NCI-H748 treated with DMSO at 0.1 percent for 48 hours (cell line): ENCODE measurements at regions not wholly inside any gene's neighbourhood (a gene's known extent, or its start where the extent isn't known, plus 50 kb on each side); places are given as distances from the start of the nearest gene placed in this dataset.
A peak's percentile ranks its signal among the peaks of the same experiment; 100 is the strongest.

ENCODE experiments used
- DNase-seq: peaks from one replicate; lab custom pipeline; 2025; lab: John Stamatoyannopoulos, UW

DNA sequence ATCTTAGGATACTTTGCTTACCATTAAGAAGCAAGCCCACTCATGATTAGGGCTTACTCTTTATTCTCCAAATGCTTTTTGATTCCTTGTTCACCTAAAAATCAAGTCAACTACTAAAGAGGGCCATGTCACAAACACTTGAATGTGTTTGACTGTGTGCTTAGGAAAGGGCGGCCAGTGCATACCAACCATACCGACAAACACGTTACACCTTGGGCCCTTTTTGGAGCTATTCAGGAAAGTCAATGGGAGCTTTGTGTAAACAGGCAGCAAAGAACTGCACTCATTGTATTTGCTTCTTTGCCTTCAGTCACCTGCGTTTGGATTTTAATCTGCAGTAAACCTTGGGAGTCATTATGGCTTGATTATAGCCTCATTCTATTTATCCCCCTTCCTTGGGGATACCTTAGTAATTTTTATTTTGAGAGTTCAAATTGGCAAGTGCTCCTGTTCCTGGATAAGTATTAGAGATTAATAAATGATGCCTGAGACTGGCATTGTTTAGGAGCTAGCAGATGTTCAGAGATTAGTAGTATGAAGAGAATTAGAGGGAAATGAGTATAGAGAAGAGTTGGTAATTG, 102.6 kb upstream of the HDGFL1 start:
- DNase-seq = peak; percentile 28

DNA sequence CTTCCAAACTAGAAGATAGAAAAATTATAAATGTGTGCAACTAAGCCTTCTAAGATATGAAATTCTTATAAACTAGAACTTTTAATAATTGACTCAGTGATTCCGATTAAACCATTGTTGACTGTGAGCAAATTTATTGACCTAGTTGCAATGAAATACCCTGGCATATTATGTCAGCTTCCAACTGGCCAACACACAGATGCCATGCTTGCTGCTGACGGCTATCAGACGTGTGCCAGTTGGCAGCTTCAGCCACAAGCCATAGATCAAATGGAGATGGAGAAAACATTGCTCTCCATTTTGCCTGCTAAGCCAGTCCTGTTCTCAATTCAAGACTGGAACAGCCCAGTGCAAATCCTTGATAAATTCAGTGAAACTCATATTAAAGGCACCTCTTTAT, 101.7 kb upstream of the HDGFL1 start:
- DNase-seq = no peak

DNA sequence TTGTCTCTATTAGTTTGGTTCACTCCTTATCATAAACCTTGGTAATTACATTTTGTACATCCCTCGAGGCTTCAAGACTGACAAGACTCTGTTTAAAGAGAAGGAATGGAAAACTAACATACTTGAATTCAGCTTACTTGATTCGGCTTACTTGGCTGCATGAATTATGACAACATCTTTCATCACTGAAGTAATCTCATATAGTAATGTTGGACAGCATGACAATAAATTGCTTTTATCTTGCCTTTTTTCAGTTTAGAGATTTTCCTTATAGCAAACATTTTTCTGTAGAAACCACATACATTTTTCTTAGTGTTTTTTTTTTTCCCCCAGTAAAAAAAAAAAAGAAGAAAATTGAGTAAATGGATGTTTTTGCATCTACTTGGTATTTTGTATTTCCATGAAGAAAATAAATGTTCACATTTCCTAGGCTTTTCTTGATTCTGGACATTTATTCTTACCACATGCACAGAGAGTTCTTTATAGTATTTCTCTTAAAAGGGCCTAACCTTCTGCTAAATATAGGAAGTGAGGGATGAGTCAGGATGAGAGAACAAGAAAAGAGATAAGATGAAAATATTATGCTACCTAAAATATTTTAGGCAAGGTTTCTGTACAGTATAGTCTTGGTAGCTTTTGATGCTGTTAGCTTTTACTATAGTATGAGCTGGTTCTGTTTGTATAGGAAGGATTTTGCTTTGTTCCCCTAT, 101.0 kb upstream of the HDGFL1 start:
- no peak for DNase-seq

DNA sequence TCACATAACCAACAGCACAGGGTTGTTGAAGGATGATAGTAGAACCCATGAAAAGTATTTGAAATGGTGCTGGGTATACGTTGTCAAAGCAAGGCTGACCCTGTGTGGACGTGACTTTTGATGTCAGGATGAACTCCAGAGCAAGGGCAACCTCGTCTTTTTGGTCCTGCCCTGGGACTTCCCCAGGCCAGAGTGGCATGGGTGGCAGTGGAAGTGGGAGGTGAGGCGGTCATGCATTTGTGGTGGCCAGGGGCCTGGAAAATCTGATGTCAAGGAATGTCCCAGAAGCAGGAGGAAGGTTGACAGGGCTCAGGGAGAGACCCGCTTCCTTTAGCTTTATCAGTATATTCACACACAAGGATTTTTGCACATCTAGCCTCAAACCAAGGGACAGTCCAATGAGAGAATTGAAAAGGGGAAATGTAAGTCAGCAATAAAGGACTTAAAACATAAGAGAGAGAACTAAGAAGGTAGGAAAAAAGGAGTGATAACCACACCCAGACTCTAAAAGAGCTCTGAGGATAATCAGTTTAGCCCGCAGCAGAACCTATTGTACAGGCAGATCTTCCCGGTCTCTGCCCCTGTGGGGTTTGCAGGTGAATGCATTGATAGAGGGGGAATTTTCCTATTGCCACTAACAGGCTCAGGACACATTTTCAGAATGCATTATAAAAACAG, 98.8 kb upstream of the HDGFL1 start:
- no peak for DNase-seq

DNA sequence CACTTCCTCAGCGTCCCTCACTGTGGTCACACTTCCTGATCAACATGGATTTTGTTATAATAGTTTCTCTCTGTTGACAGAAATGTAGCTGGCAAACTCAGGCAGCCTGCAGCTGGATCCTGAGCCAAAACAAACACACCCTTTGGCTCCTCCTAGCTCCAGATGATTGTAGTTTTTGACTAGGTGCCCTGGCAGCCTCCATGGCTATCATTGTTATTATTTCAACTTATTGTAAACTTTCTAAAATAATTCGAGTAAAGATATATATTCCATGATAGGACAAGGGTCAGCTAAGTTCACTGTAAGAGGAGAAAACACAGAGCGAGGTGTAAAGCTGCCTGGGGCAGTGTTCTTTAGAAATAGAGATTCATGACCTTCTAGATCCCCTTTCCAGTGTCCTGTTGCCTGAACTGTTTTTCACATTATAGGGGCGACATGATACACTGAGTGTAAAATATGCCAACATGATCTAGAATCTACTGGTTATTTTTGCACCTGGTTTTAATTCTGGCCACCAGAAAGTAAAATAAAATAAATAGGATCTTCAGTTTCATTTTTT, 98.2 kb upstream of the HDGFL1 start:
- DNase-seq = peak; percentile 95

DNA sequence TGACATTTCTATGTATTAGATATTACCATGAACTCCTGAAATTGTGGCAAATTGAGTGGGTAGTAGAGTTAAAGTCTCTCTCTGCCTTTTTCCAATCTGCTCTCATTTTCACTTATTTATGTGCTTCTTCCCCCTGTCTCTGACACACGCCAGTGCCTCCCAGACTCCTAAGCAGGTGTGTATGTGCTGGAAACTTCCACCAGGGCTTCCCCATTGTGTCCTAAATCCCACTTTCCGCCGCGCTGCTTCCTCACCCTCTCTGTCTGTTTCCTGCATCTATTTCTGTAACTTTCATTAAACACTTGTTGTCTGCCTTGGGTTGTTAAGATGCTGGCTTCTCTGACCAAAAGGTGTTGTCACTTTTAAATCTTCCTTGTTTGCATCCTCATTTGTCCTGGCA, 97.6 kb upstream of the HDGFL1 start:
- DNase-seq = no peak

DNA sequence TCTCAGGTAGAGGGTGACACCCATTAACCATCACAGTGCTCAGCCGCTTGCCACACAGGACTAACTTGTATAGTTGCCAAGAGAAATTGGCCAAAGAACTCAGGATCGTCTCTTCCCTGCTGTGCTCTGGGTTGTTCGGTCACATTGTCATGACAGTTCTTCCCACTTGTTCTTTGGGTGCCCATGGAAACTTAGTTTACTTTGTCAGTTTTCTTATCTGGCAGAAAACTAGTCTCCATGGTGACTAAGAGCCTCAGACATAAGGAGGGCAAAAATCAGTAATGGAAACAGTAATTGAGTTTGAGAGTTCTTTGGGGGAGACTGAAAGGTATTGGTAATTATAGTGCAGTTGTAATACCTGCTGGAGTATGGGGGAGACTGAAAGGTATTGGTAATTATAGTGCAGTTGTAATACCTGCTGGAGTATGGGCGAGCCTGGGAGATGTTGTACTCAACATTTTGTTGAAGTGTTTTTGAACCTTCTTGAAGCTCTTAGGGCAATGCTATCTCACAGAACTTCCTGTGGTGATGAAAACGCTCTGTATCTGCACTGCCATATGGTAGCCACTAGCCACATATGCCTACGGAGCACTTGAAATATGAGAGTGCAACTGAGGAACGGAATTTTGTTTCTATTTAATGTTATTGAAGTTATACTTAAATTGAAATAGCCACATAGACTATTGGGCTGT, 95.2 kb upstream of the HDGFL1 start:
- no peak for DNase-seq

DNA sequence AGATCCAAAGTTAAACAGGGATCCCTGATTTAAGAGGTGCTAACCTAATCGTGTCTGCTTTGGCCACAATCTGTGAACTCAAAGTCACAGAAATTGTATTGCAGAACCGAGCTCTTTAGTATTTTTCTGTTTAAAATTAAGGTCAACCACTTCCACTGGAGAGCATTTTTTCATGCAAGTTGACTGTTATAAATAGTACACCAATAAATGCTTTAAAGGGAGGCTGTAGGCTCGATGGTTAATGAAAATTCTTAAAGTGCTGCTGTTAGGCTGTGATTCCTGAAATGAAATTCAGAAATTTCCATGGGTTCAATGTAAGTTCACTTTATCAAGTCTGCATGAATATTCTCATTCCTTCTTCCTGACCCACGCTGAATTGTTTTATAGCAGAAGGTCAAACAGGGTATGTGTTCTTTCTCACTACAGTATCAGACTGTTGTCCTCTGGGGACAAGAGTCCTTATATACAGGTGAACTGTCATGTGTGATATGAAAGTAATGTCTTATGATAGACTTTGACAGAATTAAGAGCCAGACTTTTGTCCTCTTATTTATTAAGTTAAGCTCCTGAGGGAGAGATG, 92.5 kb upstream of the HDGFL1 start:
- DNase-seq = no peak

DNA sequence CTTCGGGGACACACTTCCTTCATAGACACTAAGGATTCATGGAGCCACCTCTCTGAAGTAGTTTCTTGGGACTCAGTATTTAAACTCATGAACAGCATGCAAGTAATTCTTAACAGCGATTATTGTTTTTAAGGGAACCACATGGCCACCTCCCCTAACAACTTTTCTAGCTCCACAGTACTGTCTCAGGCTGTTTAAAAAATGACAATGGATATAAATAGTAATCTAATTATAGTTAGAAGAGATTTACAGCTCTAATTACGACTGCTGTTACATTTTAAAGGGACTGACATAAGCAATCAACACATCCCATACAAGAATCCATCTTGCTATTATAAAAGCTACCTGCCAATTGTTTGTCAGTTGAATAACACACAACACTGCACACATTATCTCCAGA, 72.1 kb upstream of the HDGFL1 start:
- DNase-seq = no peak

DNA sequence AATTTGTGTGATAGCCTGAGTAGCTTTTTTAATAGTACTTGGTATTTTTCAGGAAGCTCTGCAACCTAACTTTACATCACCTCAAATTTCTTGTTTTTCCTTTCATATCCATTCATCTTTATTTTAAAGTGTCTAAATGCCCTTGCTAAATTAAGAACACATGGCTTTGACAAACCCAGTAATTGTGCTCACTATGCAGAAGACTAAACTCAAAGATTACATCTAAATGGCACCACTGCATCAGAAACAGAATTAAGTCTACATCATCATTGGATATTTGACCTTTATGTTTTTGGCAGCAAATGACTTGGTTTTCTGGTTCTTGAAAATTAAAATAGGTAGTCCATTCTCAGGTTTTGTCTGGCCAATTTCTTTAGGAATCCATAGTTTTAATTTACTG, 69.6 kb upstream of the HDGFL1 start:
- no peak for DNase-seq

DNA sequence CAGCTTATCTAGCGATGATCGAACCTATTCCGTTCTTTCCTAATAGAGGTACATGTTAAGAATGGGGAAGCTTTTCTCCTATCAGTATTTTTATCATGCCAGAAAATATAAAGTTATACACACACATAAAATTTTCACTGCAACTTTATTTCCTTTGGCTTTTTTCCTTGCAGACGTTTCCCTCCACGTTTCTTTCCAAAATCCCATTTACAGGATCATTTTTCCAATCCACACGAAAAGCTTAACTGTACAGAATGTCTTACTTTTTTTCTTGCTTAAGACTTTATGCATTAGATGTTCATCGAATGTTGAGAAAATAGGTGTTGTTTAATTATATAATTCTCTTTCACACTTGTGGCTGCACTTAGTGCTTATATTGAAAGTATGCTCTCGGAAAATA, 62.9 kb upstream of the HDGFL1 start:
- no peak for DNase-seq

DNA sequence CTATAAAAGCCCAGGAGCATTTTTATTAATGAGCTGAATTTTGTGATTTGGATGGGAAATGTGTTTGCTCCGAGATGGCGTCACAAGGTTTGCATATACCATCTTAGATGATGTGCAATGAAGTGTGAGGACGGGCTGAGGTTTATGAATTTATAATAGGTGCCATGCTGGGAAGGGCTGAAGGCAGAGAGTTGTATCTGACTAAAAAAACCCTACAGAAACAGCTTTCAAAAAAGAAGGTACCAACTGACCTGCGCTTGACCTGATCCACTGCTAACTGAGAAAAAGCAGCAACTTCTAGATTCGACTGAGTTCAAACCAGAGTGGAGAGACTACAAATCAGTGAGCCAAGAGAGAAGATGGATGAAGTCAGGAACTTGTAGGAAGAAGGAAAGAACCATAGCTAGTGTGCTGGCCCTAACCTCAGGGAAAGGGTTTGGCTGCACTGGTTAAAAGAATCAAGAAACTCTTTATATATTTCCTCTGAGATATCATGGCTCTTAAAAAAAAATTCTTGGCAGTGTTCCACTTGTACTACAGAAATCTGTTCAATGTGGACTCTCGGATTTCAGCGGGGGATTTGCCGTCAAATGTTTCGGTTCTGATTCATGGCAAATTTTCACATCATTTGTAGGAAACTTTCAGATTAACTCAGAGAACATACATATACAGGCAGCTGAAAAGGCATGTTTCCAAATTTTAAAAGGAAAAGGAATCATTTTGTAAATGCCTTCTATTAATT, 56.5 kb upstream of the HDGFL1 start:
- DNase-seq = no peak

DNA sequence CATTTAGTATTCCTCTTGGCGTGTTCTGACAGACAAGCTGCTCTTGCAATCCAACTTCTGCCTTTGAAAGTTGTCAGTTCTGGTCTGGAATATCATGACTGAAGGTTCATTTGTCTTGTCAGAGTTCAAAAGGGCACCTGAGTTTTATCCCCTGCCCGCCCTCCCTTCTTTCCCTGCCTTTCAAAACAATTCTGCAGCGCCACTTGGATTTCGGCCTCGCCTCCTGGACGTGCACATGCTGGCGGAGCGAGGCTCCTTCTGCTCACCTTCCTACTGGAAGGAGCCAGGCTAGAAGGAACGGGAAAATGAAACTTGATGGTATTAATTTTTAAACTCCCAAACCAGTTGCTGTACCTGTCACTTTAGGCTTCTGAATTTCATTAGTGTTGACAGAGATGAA, 55.7 kb upstream of the HDGFL1 start:
- no peak for DNase-seq

DNA sequence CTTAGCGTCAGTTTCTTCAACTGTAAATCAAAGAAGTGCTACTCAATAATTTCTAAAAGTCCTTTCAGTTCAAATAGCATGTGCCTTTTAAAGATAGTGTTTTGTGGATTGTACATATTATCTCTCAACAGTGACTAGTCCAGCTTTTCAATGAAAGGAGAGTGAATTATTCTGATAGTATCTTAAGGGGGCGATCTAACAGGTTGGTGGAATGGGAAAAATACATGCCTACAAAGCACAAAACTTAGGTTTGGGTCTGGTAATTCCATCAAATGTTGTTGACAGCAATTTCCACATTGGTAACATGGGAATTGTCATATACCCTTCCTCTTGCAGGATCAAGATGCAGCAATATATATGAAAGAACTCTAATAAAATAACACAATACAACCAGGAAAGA, 50.1 kb upstream of the HDGFL1 start:
- no peak for DNase-seq
